HEK293 (cell line): ENCODE measurements at regions not wholly inside any gene's neighbourhood (a gene's known extent, or its start where the extent isn't known, plus 50 kb on each side); places are given as distances from the start of the nearest gene placed in this dataset.

Source experiments
- CTCF ChIA-PET: fragments of 350-600 bp; formaldehyde crosslinking; extraction: SDS; loops from one replicate; lab custom pipeline; 2021; ENCODE audit warnings: antibody characterized with exemption; lab: Yijun Ruan, JAX
- POLR2A ChIA-PET: fragments of 300-600 bp; formaldehyde crosslinking; extraction: SDS; loops from one replicate; lab custom pipeline; 2020; ENCODE audit warnings: antibody characterized with exemption, inconsistent platforms; lab: Yijun Ruan, JAX
- H3K27ac ChIP-seq: fragments of 200-500 bp; sonication (Bioruptor generic); 2 replicates; pipeline ENCODE4 v1.5.1; 2014; ENCODE audit warnings: low read depth, low read length, control low read depth, inconsistent platforms; ENCODE audit errors: extremely low read depth
- H3K36me3 ChIP-seq, 2 experiments: fragments of 200-500 bp in 1 of 2; sonication (Bioruptor generic) in 1 of 2; 1 replicate in 1 of 2; 2 replicates in 1 of 2; pipeline ENCODE4 v1.5.1; 2014 to 2017; ENCODE audit warnings: inconsistent platforms in 2 of 2, low read length in 2 of 2; ENCODE audit not compliant: control insufficient read depth in 2 of 2, insufficient read depth in 1 of 2
- H3K4me1 ChIP-seq: fragments of 200-500 bp; sonication (Bioruptor generic); 2 replicates; pipeline ENCODE4 v1.5.1; 2014; ENCODE audit warnings: mild to moderate bottlenecking, low read length, inconsistent platforms; ENCODE audit not compliant: control insufficient read depth, insufficient read depth
- H3K4me3 ChIP-seq: 2 replicates; pipeline ENCODE4 v1.5.1; 2011; ENCODE audit warnings: low read depth, mild to moderate bottlenecking, control low read depth, low read length, moderate library complexity
- H3K9me3 ChIP-seq: fragments of 200-500 bp; sonication (Bioruptor generic); 2 replicates; pipeline ENCODE4 v1.5.1; 2014; ENCODE audit warnings: low read depth, low read length, inconsistent platforms; ENCODE audit not compliant: control insufficient read depth, insufficient read depth
- EGR2 ChIP-seq: fragments of 450-650 bp; formaldehyde crosslinking; IDR thresholded peaks from 2 replicates; pipeline ENCODE4 v1.5.1; 2016; ENCODE audit warnings: low read depth, missing biosample characterization, missing genetic modification characterization
- OSR2 ChIP-seq: fragments of 450-650 bp; formaldehyde crosslinking; IDR thresholded peaks from 2 replicates; pipeline ENCODE4 v1.5.1; 2016; ENCODE audit warnings: missing biosample characterization, missing genetic modification characterization
- PRDM10 ChIP-seq: fragments of 450-650 bp; formaldehyde crosslinking; IDR thresholded peaks from 2 replicates; pipeline ENCODE4 v1.5.1; 2016; ENCODE audit warnings: missing biosample characterization, missing genetic modification characterization
- PRDM6 ChIP-seq: fragments of 450-650 bp; formaldehyde crosslinking; IDR thresholded peaks from 2 replicates; pipeline ENCODE4 v1.5.1; 2017; ENCODE audit warnings: missing biosample characterization, missing genetic modification characterization
- SETDB1 ChIP-seq: IDR thresholded peaks from one replicate; pipeline ENCODE4 v1.6.1; 2017; ENCODE audit warnings: mild to moderate bottlenecking, low read length, moderate library complexity, mixed read lengths; ENCODE audit not compliant: insufficient read length
- YY1 ChIP-seq: fragments of 450-650 bp; formaldehyde crosslinking; IDR thresholded peaks from 2 replicates; pipeline ENCODE4 v1.5.1; 2018; ENCODE audit warnings: missing biosample characterization, missing genetic modification characterization
- ZBTB21 ChIP-seq: fragments of 450-650 bp; formaldehyde crosslinking; IDR thresholded peaks from 2 replicates; pipeline ENCODE4 v1.5.1; 2017; ENCODE audit warnings: missing biosample characterization, missing genetic modification characterization
- ZBTB6 ChIP-seq: fragments of 450-650 bp; formaldehyde crosslinking; IDR thresholded peaks from 2 replicates; pipeline ENCODE4 v1.5.1; 2017; ENCODE audit warnings: missing biosample characterization, missing genetic modification characterization
- ZEB2 ChIP-seq: fragments of 450-650 bp; formaldehyde crosslinking; IDR thresholded peaks from 2 replicates; pipeline ENCODE4 v1.5.1; 2016; ENCODE audit warnings: missing biosample characterization, missing genetic modification characterization
- ZNF18 ChIP-seq: fragments of 450-650 bp; formaldehyde crosslinking; IDR thresholded peaks from 2 replicates; pipeline ENCODE4 v1.5.1; 2016; ENCODE audit warnings: missing biosample characterization, missing genetic modification characterization
- ZNF184 ChIP-seq: fragments of 450-650 bp; IDR thresholded peaks from 2 replicates; pipeline ENCODE4 v1.5.1; 2018; ENCODE audit warnings: missing biosample characterization, mild to moderate bottlenecking, missing genetic modification characterization
- ZNF2 ChIP-seq: fragments of 450-650 bp; formaldehyde crosslinking; IDR thresholded peaks from 2 replicates; pipeline ENCODE4 v1.5.1; 2016; ENCODE audit warnings: missing biosample characterization, missing genetic modification characterization
- ZNF596 ChIP-seq: fragments of 450-650 bp; IDR thresholded peaks from 2 replicates; pipeline ENCODE4 v1.5.0; 2018; ENCODE audit warnings: missing biosample characterization, mild to moderate bottlenecking, missing genetic modification characterization, moderate library complexity
- ZNF600 ChIP-seq: fragments of 450-650 bp; formaldehyde crosslinking; IDR thresholded peaks from 2 replicates; pipeline ENCODE4 v1.5.1; 2016; ENCODE audit warnings: missing biosample characterization, missing genetic modification characterization
- ZNF629 ChIP-seq: fragments of 450-650 bp; formaldehyde crosslinking; IDR thresholded peaks from 2 replicates; pipeline ENCODE4 v1.5.1; 2017; ENCODE audit warnings: missing biosample characterization, missing genetic modification characterization
- ZSCAN16 ChIP-seq: fragments of 450-650 bp; formaldehyde crosslinking; IDR thresholded peaks from 2 replicates; pipeline ENCODE4 v1.5.1; 2016; ENCODE audit warnings: missing biosample characterization, missing genetic modification characterization
- ZXDB ChIP-seq: fragments of 450-650 bp; formaldehyde crosslinking; IDR thresholded peaks from 2 replicates; pipeline ENCODE4 v1.5.1; 2016; ENCODE audit warnings: missing biosample characterization, missing genetic modification characterization
- TF ChIP-seq, protein P1 (sequence below): fragments of 450-650 bp; formaldehyde crosslinking; IDR thresholded peaks from 2 replicates; pipeline ENCODE4 v1.5.1; 2016; ENCODE audit warnings: missing biosample characterization, missing genetic modification characterization, low read depth
- TF ChIP-seq, protein P2 (sequence below): fragments of 450-650 bp; formaldehyde crosslinking; IDR thresholded peaks from 2 replicates; pipeline ENCODE4 v1.5.1; 2016; ENCODE audit warnings: missing biosample characterization, missing genetic modification characterization
- TF ChIP-seq, protein P3 (sequence below): fragments of 450-650 bp; formaldehyde crosslinking; IDR thresholded peaks from 2 replicates; pipeline ENCODE4 v1.5.1; 2016; ENCODE audit warnings: missing biosample characterization, missing genetic modification characterization
- TF ChIP-seq, protein P4 (sequence below): fragments of 450-650 bp; formaldehyde crosslinking; IDR thresholded peaks from 2 replicates; pipeline ENCODE4 v1.5.1; 2016; ENCODE audit warnings: missing biosample characterization, missing genetic modification characterization

DNA sequence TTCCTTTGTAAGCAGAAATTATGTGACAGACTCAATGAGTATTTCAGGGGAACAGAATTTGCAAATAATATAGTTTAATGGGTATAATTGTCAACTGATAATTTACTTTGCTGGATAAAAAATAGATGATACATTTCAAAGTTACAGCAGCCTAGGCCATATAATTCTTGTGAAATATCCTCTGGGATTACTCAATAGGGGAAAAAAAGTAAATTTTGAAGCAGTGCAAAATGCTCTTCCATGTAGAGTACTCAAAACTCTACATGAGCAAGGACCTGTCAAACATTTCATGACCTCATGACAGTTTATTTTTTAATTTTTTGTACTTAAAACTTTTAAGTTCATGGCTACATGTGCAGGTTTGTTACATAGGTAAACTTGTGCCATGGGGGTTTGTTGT lies 163.3 kb downstream of the DACT1 start (continued):
- TF ChIP-seq ZBTB6 (no peak), ZNF596 (tag by site-specific recombination) (no peak)
- TF ChIP-seq, protein P1, sequence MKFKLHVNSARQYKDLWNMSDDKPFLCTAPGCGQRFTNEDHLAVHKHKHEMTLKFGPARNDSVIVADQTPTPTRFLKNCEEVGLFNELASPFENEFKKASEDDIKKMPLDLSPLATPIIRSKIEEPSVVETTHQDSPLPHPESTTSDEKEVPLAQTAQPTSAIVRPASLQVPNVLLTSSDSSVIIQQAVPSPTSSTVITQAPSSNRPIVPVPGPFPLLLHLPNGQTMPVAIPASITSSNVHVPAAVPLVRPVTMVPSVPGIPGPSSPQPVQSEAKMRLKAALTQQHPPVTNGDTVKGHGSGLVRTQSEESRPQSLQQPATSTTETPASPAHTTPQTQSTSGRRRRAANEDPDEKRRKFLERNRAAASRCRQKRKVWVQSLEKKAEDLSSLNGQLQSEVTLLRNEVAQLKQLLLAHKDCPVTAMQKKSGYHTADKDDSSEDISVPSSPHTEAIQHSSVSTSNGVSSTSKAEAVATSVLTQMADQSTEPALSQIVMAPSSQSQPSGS (tag by site-specific recombination) = no peak
- TF ChIP-seq, protein P2, sequence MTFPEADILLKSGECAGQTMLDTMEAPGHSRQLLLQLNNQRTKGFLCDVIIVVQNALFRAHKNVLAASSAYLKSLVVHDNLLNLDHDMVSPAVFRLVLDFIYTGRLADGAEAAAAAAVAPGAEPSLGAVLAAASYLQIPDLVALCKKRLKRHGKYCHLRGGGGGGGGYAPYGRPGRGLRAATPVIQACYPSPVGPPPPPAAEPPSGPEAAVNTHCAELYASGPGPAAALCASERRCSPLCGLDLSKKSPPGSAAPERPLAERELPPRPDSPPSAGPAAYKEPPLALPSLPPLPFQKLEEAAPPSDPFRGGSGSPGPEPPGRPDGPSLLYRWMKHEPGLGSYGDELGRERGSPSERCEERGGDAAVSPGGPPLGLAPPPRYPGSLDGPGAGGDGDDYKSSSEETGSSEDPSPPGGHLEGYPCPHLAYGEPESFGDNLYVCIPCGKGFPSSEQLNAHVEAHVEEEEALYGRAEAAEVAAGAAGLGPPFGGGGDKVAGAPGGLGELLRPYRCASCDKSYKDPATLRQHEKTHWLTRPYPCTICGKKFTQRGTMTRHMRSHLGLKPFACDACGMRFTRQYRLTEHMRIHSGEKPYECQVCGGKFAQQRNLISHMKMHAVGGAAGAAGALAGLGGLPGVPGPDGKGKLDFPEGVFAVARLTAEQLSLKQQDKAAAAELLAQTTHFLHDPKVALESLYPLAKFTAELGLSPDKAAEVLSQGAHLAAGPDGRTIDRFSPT (tag by site-specific recombination) = no peak
- TF ChIP-seq, all 188 proteins: peak for 0

- ChIA-PET POLR2A (interaction anchor here (1.6 to 2.4 kb wide), 3 partner anchors 24 to 32 kb away, joined by 4 to 11 read pairs (median 9); no protein-coding TSS in a partner anchor), CTCF (interaction anchor here (0.6 to 1.0 kb wide), 3 partner anchors 62 to 390 kb away, joined by 3 to 5 read pairs (median 3); no protein-coding TSS in a partner anchor)
- no peaks in the 10 kb centered on the region for H3K36me3 ChIP-seq
- peak; percentile 53; the same call in 1 of the 2 replicates for TF ChIP-seq ZNF184
- TF ChIP-seq ZEB2 (tag by site-specific recombination) = peak; percentile 70
- peak; percentile 58 for TF ChIP-seq PRDM10
- peak; percentile 62 for TF ChIP-seq PRDM6 (tag by site-specific recombination)
- TF ChIP-seq ZNF18 = peak; percentile 65
- TF ChIP-seq YY1 (tag by site-specific recombination) = no peak
- TF ChIP-seq SETDB1 = no peak
- no peak for TF ChIP-seq EGR2 (tag by site-specific recombination)
- TF ChIP-seq OSR2 (tag by site-specific recombination) = peak; percentile 49
- TF ChIP-seq ZNF2 (tag by site-specific recombination) = 0 out of 2 replicates have a peak, but pooled peaks have one; percentile 16
- peak; percentile 80 for TF ChIP-seq ZBTB21 (tag by site-specific recombination)
- TF ChIP-seq ZSCAN16 (tag by site-specific recombination) = 0 out of 2 replicates have a peak, but pooled peaks have one; percentile 23
- TF ChIP-seq ZXDB (tag by site-specific recombination) = peak; percentile 41; the same call in 1 of the 2 replicates
- TF ChIP-seq ZNF600 (tag by site-specific recombination) = peak; percentile 64
- TF ChIP-seq, protein P3, sequence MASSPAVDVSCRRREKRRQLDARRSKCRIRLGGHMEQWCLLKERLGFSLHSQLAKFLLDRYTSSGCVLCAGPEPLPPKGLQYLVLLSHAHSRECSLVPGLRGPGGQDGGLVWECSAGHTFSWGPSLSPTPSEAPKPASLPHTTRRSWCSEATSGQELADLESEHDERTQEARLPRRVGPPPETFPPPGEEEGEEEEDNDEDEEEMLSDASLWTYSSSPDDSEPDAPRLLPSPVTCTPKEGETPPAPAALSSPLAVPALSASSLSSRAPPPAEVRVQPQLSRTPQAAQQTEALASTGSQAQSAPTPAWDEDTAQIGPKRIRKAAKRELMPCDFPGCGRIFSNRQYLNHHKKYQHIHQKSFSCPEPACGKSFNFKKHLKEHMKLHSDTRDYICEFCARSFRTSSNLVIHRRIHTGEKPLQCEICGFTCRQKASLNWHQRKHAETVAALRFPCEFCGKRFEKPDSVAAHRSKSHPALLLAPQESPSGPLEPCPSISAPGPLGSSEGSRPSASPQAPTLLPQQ (tag by site-specific recombination) = 0 out of 2 replicates have a peak, but pooled peaks have one; percentile 34
- TF ChIP-seq ZNF629 (tag by site-specific recombination) = peak; percentile 89
- TF ChIP-seq, protein P4, sequence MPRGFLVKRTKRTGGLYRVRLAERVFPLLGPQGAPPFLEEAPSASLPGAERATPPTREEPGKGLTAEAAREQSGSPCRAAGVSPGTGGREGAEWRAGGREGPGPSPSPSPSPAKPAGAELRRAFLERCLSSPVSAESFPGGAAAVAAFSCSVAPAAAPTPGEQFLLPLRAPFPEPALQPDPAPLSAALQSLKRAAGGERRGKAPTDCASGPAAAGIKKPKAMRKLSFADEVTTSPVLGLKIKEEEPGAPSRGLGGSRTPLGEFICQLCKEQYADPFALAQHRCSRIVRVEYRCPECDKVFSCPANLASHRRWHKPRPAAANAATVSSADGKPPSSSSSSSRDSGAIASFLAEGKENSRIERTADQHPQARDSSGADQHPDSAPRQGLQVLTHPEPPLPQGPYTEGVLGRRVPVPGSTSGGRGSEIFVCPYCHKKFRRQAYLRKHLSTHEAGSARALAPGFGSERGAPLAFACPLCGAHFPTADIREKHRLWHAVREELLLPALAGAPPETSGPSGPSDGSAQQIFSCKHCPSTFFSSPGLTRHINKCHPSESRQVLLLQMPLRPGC = peak; percentile 73
Measured at GRCh38 chr14:58805057-58805456, 167.3 kb downstream of the DACT1 start.

More at GRCh38 chr14:58805057-58805456, 167.3 kb downstream of the DACT1 start:
- Histone ChIP-seq H3K4me1 (peaks cover 37% of the 10 kb centered on the region), H3K9me3 (no peaks in the 10 kb centered on the region), H3K27ac (peak overlapping the region; percentile 55), H3K4me3 (no peak overlapping the region)
